Sigmoid colon (tissue), 6 donors: ENCODE measurements at regions not wholly inside any gene's neighbourhood (a gene's known extent, or its start where the extent isn't known, plus 50 kb on each side); places are given as distances from the start of the nearest gene placed in this dataset.

Experiments used
- DNase-seq: peaks from one replicate; pipeline ENCODE4 v3.0.0-alpha.2; 2019
- H3K27ac ChIP-seq, 4 donors: fragments of 200-600 bp; sonication (generic); one replicate each; pipeline ENCODE4 v1.5.1; 2016 to 2019; ENCODE audit warnings: mild to moderate bottlenecking in 1 of 4
- H3K27me3 ChIP-seq, 3 donors: fragments of 200-600 bp; sonication (generic); one replicate each; pipeline ENCODE4 v1.5.1; 2019; ENCODE audit warnings: mild to moderate bottlenecking in 1 of 3
- H3K36me3 ChIP-seq, 4 donors: fragments of 200-600 bp; sonication (generic); one replicate each; pipeline ENCODE4 v1.5.1; 2016 to 2019
- H3K4me1 ChIP-seq, 4 donors: fragments of 200-600 bp; sonication (generic); one replicate each; pipeline ENCODE4 v1.5.1; 2017 to 2019
- H3K4me3 ChIP-seq, 4 donors: fragments of 200-600 bp; sonication (generic); one replicate each; pipeline ENCODE4 v1.5.1; 2017 to 2019; ENCODE audit warnings: mild to moderate bottlenecking in 2 of 4, moderate library complexity in 1 of 4
- H3K9me3 ChIP-seq, 4 donors: fragments of 200-600 bp in 3 of 4; sonication (generic) in 3 of 4; one replicate each; pipeline versions ENCODE4 v1.5.1 to v1.6.1; 2013 to 2019
- CTCF ChIP-seq, 4 experiments: fragments of 450-650 bp in 3 of 4; fragments of 200-600 bp in 1 of 4; IDR thresholded peaks; one replicate each; pipeline ENCODE4 v1.5.1; 2016 to 2019; ENCODE audit warnings: antibody characterized with exemption in 4 of 4, mild to moderate bottlenecking in 3 of 4, moderate library complexity in 2 of 4
- EP300 ChIP-seq, 4 donors: sonication (generic); formaldehyde crosslinking; IDR thresholded peaks; one replicate each; pipeline ENCODE4 v1.6.1; 2017; ENCODE audit warnings: antibody characterized with exemption in 4 of 4
- POLR2A ChIP-seq, 2 donors: fragments of 450-650 bp; IDR thresholded peaks; one replicate each; pipeline ENCODE4 v1.6.1; 2016; ENCODE audit warnings: antibody characterized with exemption in 2 of 2, mild to moderate bottlenecking in 2 of 2, moderate library complexity in 2 of 2
- POLR2AphosphoS5 ChIP-seq, 4 donors: sonication (generic); formaldehyde crosslinking; IDR thresholded peaks; one replicate each; pipeline ENCODE4 v1.6.1; 2017; ENCODE audit warnings: antibody characterized with exemption in 4 of 4
- WGBS, 2 donors: extraction: QIAGEN DNeasy Blood & Tissue Kit; methylation state at CpG; one replicate each; pipeline ENCODE4 v1.1.7; 2013; 5-methylcytosine and 5-hydroxymethylcytosine counted together
- intact Hi-C: fragments of 100-400 bp; cut with DNase I; formaldehyde crosslinking; loops from one replicate; pipeline ENCODE4 v1.15.1; 2023
- donor health status: healthy with polysubstance abuse.
- donor health status: healthy.

- whole genome bisulfite sequencing, 2 donors: 85 to 88% methylated on average over 2 of the region's 2 CpGs
- intact Hi-C loops: no loop called here
- no peak for DNase-seq
- Histone ChIP-seq H3K36me3 (no peaks in the 10 kb centered on the region), H3K4me3 (no peak overlapping the region), H3K27me3 (peaks cover 0 to 9% (median 0%) of the 10 kb centered on the region in 3 donors), H3K4me1 (no peaks in the 10 kb centered on the region), H3K27ac (no peak overlapping the region), H3K9me3 (no peaks in the 10 kb centered on the region)
- no peak for TF ChIP-seq EP300 (IDR thresholded peaks at IDR 0.05)
- TF ChIP-seq CTCF (IDR thresholded peaks at IDR 0.05): no peak
- TF ChIP-seq POLR2A (IDR thresholded peaks at IDR 0.05): no peak
- TF ChIP-seq POLR2AphosphoS5 (IDR thresholded peaks at IDR 0.05): no peak
These were observed 60.3 kb downstream of the PRR15 start for GRCh38 chr7:29623973-29624372.

- intact Hi-C loops: no loop called here
- no peak for DNase-seq
- Histone ChIP-seq H3K4me3 (no peak overlapping the region), H3K4me1 (no peaks in the 10 kb centered on the region), H3K27ac (no peak overlapping the region), H3K9me3 (no peaks in the 10 kb centered on the region), H3K36me3 (no peaks in the 10 kb centered on the region), H3K27me3 (peaks cover 0 to 9% (median 0%) of the 10 kb centered on the region in 3 donors)
- WGBS, 2 donors: 80 to 84% methylated on average over 2 of the region's 2 CpGs
- TF ChIP-seq CTCF (IDR thresholded peaks at IDR 0.05): no peak
- TF ChIP-seq EP300 (IDR thresholded peaks at IDR 0.05): no peak
These were observed 63.1 kb downstream of the PRR15 start for GRCh38 chr7:29626730-29627129.

GRCh38 chr7:29627631-29628030 lies 64.0 kb downstream of the PRR15 start:
- Histone ChIP-seq H3K4me3 (no peak overlapping the region), H3K4me1 (no peaks in the 10 kb centered on the region), H3K36me3 (no peaks in the 10 kb centered on the region), H3K27ac (no peak overlapping the region), H3K27me3 (peaks cover 0 to 9% (median 0%) of the 10 kb centered on the region in 3 donors), H3K9me3 (no peaks in the 10 kb centered on the region)
- 92 to 97% methylated on average over 2 of the region's 2 CpGs for WGBS, 2 donors
- no peak for DNase-seq
- TF ChIP-seq POLR2A (IDR thresholded peaks at IDR 0.05) (no peak), CTCF (IDR thresholded peaks at IDR 0.05) (no peak), EP300 (IDR thresholded peaks at IDR 0.05) (no peak), POLR2AphosphoS5 (IDR thresholded peaks at IDR 0.05) (no peak)
- intact Hi-C loops: no loop called here

GRCh38 chr7:29629507-29629906 lies 65.9 kb downstream of the PRR15 start:
- intact Hi-C loops: no loop called here
- H3K27ac ChIP-seq: no peak overlapping the region
- no peak overlapping the region for H3K4me3 ChIP-seq
- TF ChIP-seq POLR2AphosphoS5 (IDR thresholded peaks at IDR 0.05) (no peak), POLR2A (IDR thresholded peaks at IDR 0.05) (no peak), CTCF (IDR thresholded peaks at IDR 0.05) (no peak), EP300 (IDR thresholded peaks at IDR 0.05) (no peak)
- no peaks in the 10 kb centered on the region for H3K9me3 ChIP-seq
- WGBS, 2 donors: 89 to 97% methylated on average over 3 of the region's 3 CpGs
- peaks cover 0 to 2% (median 0%) of the 10 kb centered on the region in 3 donors for H3K27me3 ChIP-seq
- H3K36me3 ChIP-seq: no peaks in the 10 kb centered on the region
- DNase-seq: no peak
- no peaks in the 10 kb centered on the region for H3K4me1 ChIP-seq
